HEK293 (cell line): ENCODE measurements at regions not wholly inside any gene's neighbourhood (a gene's known extent, or its start where the extent isn't known, plus 50 kb on each side); places are given as distances from the start of the nearest gene placed in this dataset.

Experiments
- CTCF ChIA-PET: fragments of 350-600 bp; formaldehyde crosslinking; extraction: SDS; loops from one replicate; lab custom pipeline; 2021; ENCODE audit warnings: antibody characterized with exemption; lab: Yijun Ruan, JAX
- POLR2A ChIA-PET: fragments of 300-600 bp; formaldehyde crosslinking; extraction: SDS; loops from one replicate; lab custom pipeline; 2020; ENCODE audit warnings: antibody characterized with exemption, inconsistent platforms; lab: Yijun Ruan, JAX
- H3K27ac ChIP-seq: fragments of 200-500 bp; sonication (Bioruptor generic); 2 replicates; pipeline ENCODE4 v1.5.1; 2014; ENCODE audit warnings: low read depth, low read length, control low read depth, inconsistent platforms; ENCODE audit errors: extremely low read depth
- H3K36me3 ChIP-seq, 2 experiments: fragments of 200-500 bp in 1 of 2; sonication (Bioruptor generic) in 1 of 2; 1 replicate in 1 of 2; 2 replicates in 1 of 2; pipeline ENCODE4 v1.5.1; 2014 to 2017; ENCODE audit warnings: inconsistent platforms in 2 of 2, low read length in 2 of 2; ENCODE audit not compliant: control insufficient read depth in 2 of 2, insufficient read depth in 1 of 2
- H3K4me1 ChIP-seq: fragments of 200-500 bp; sonication (Bioruptor generic); 2 replicates; pipeline ENCODE4 v1.5.1; 2014; ENCODE audit warnings: mild to moderate bottlenecking, low read length, inconsistent platforms; ENCODE audit not compliant: control insufficient read depth, insufficient read depth
- H3K4me3 ChIP-seq: 2 replicates; pipeline ENCODE4 v1.5.1; 2011; ENCODE audit warnings: low read depth, mild to moderate bottlenecking, control low read depth, low read length, moderate library complexity
- H3K9me3 ChIP-seq: fragments of 200-500 bp; sonication (Bioruptor generic); 2 replicates; pipeline ENCODE4 v1.5.1; 2014; ENCODE audit warnings: low read depth, low read length, inconsistent platforms; ENCODE audit not compliant: control insufficient read depth, insufficient read depth
- CTCF ChIP-seq: fragments of 450-650 bp; formaldehyde crosslinking; IDR thresholded peaks from 2 replicates; pipeline ENCODE4 v1.5.1; 2016; ENCODE audit warnings: missing biosample characterization, missing genetic modification characterization
- GLIS1 ChIP-seq: fragments of 450-650 bp; formaldehyde crosslinking; IDR thresholded peaks from 2 replicates; pipeline ENCODE4 v1.5.1; 2016; ENCODE audit warnings: missing biosample characterization, missing genetic modification characterization
- GLIS2 ChIP-seq: fragments of 450-650 bp; formaldehyde crosslinking; IDR thresholded peaks from 2 replicates; pipeline ENCODE4 v1.5.1; 2016; ENCODE audit warnings: missing biosample characterization, missing genetic modification characterization
- HOXA7 ChIP-seq: sonication (generic); formaldehyde crosslinking; IDR thresholded peaks from 2 replicates; pipeline ENCODE4 v1.8.1; 2022; ENCODE audit warnings: missing genetic modification reagents, borderline replicate concordance
- KLF1 ChIP-seq: fragments of 450-650 bp; formaldehyde crosslinking; IDR thresholded peaks from 2 replicates; pipeline ENCODE4 v1.5.1; 2016; ENCODE audit warnings: missing biosample characterization, missing genetic modification characterization
- KLF7 ChIP-seq: fragments of 450-650 bp; formaldehyde crosslinking; IDR thresholded peaks from 2 replicates; pipeline ENCODE4 v1.5.1; 2016; ENCODE audit warnings: missing biosample characterization, missing genetic modification characterization, borderline replicate concordance
- MYNN ChIP-seq: fragments of 450-650 bp; formaldehyde crosslinking; IDR thresholded peaks from 2 replicates; pipeline ENCODE4 v1.5.1; 2016; ENCODE audit warnings: missing biosample characterization, missing genetic modification characterization, borderline replicate concordance
- PRDM6 ChIP-seq: fragments of 450-650 bp; formaldehyde crosslinking; IDR thresholded peaks from 2 replicates; pipeline ENCODE4 v1.5.1; 2017; ENCODE audit warnings: missing biosample characterization, missing genetic modification characterization
- REPIN1 ChIP-seq: fragments of 450-650 bp; formaldehyde crosslinking; IDR thresholded peaks from 2 replicates; pipeline ENCODE4 v1.5.1; 2017; ENCODE audit warnings: missing biosample characterization, missing genetic modification characterization, low read depth
- SCRT1 ChIP-seq: fragments of 450-650 bp; formaldehyde crosslinking; IDR thresholded peaks from 2 replicates; pipeline ENCODE4 v1.5.1; 2016; ENCODE audit warnings: missing biosample characterization, missing genetic modification characterization, borderline replicate concordance
- SCRT2 ChIP-seq: fragments of 450-650 bp; formaldehyde crosslinking; IDR thresholded peaks from 2 replicates; pipeline ENCODE4 v1.5.1; 2016; ENCODE audit warnings: missing biosample characterization, missing genetic modification characterization
- ZBTB11 ChIP-seq: fragments of 450-650 bp; formaldehyde crosslinking; conservative IDR thresholded peaks from 2 replicates; pipeline ENCODE4 v1.5.1; 2016; ENCODE audit warnings: low read depth, missing biosample characterization, missing genetic modification characterization
- ZBTB20 ChIP-seq: fragments of 450-650 bp; formaldehyde crosslinking; IDR thresholded peaks from 2 replicates; pipeline ENCODE4 v1.5.1; 2016; ENCODE audit warnings: missing biosample characterization, missing genetic modification characterization
- ZBTB26 ChIP-seq: fragments of 450-650 bp; formaldehyde crosslinking; optimal IDR thresholded peaks from 2 replicates; pipeline ENCODE3; 2016; ENCODE audit warnings: missing biosample characterization, mild to moderate bottlenecking, missing genetic modification characterization
- ZBTB7A ChIP-seq: fragments of 450-650 bp; formaldehyde crosslinking; IDR thresholded peaks from 2 replicates; pipeline ENCODE4 v1.5.1; 2016; ENCODE audit warnings: low read depth, missing biosample characterization, missing genetic modification characterization
- ZBTB8A ChIP-seq: fragments of 450-650 bp; formaldehyde crosslinking; IDR thresholded peaks from 2 replicates; pipeline ENCODE4 v1.5.1; 2016; ENCODE audit warnings: missing biosample characterization, missing genetic modification characterization
- ZEB2 ChIP-seq: fragments of 450-650 bp; formaldehyde crosslinking; IDR thresholded peaks from 2 replicates; pipeline ENCODE4 v1.5.1; 2016; ENCODE audit warnings: missing biosample characterization, missing genetic modification characterization
- ZNF10 ChIP-seq: fragments of 450-650 bp; formaldehyde crosslinking; IDR thresholded peaks from 2 replicates; pipeline ENCODE4 v1.5.1; 2017; ENCODE audit warnings: missing biosample characterization, missing genetic modification characterization
- ZNF335 ChIP-seq: fragments of 450-650 bp; formaldehyde crosslinking; conservative IDR thresholded peaks from 2 replicates; pipeline ENCODE4 v1.5.1; 2016; ENCODE audit warnings: missing biosample characterization, missing genetic modification characterization
- ZNF341 ChIP-seq: fragments of 450-650 bp; formaldehyde crosslinking; IDR thresholded peaks from 2 replicates; pipeline ENCODE4; 2016; ENCODE audit warnings: low read depth, missing biosample characterization, missing genetic modification characterization
- ZNF600 ChIP-seq: fragments of 450-650 bp; formaldehyde crosslinking; IDR thresholded peaks from 2 replicates; pipeline ENCODE4 v1.5.1; 2016; ENCODE audit warnings: missing biosample characterization, missing genetic modification characterization
- ZNF660 ChIP-seq: fragments of 450-650 bp; IDR thresholded peaks from 2 replicates; pipeline ENCODE4 v1.5.1; 2018; ENCODE audit warnings: missing biosample characterization, mild to moderate bottlenecking, missing genetic modification characterization
- ZXDB ChIP-seq: fragments of 450-650 bp; formaldehyde crosslinking; IDR thresholded peaks from 2 replicates; pipeline ENCODE4 v1.5.1; 2016; ENCODE audit warnings: missing biosample characterization, missing genetic modification characterization

DNA sequence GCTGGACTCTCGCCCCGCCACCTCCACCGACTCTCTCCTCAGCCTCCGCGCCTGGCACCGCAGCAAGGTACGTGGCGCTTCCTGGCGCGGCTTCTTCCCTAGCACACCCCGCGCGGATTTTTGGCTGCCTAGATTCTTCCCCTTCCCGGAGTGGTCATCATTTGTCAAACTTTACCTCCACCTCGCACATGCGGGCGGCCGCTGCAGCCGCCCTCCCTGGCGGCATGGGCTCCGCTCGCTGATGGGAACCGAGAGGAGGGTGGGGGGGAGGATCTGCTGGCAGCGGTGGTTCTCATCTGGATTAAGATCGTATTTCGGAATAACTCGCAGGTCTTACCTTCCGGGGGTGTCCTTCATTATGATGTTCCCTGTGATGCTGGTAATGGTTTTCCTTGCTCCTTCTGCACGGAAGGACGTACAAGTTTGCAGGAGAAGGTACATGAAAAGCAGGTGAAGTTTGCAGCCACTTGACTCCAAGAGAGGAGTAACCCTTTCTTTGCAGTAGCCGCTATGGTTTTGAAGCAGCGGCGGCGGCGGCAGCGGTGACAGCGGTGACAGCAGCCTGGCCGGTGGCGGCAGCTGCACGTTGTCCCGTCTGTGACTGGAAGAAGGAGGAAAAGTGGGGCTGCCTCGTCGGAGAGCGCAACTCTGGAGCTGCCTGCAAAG is 2183.9 kb upstream of the TENM3 start:
- H3K4me1 ChIP-seq: peaks cover 12% of the 10 kb centered on the region
- peak overlapping the region; percentile 83; the same call in 1 of the 2 replicates for H3K27ac ChIP-seq
- no peaks in the 10 kb centered on the region for H3K9me3 ChIP-seq
- no peaks in the 10 kb centered on the region for H3K36me3 ChIP-seq
- POLR2A ChIA-PET: no interaction called here
- CTCF ChIA-PET: no interaction called here
- peak; percentile 46; the same call in 1 of the 2 replicates for TF ChIP-seq GLIS2 (tag by site-specific recombination)
- peak; percentile 73; the same call in 1 of the 2 replicates for TF ChIP-seq ZNF10 (tag by site-specific recombination)
- TF ChIP-seq CTCF (tag by site-specific recombination): peak; percentile 3; the same call in 1 of the 2 replicates
- peak; percentile 25 for TF ChIP-seq ZBTB26
- TF ChIP-seq HOXA7: no peak
- TF ChIP-seq ZNF335 (tag by site-specific recombination): peak; percentile 77
- TF ChIP-seq ZBTB11 (tag by site-specific recombination): peak; percentile 22; the same call in 1 of the 2 replicates
- no peak for TF ChIP-seq GLIS1 (tag by site-specific recombination)
- peak; percentile 70 for TF ChIP-seq ZNF341
- no peak; the same call in 1 of the 2 replicates for TF ChIP-seq ZBTB8A (tag by site-specific recombination)
- TF ChIP-seq SCRT1 (tag by site-specific recombination): no peak
- no peak for TF ChIP-seq KLF1 (tag by site-specific recombination)
- TF ChIP-seq ZEB2: 0 out of 2 replicates have a peak, but pooled peaks have one; percentile 17
- no peak for TF ChIP-seq KLF7 (tag by site-specific recombination)
- TF ChIP-seq ZXDB (tag by site-specific recombination): no peak
- peak overlapping the region; percentile 76 for H3K4me3 ChIP-seq

DNA sequence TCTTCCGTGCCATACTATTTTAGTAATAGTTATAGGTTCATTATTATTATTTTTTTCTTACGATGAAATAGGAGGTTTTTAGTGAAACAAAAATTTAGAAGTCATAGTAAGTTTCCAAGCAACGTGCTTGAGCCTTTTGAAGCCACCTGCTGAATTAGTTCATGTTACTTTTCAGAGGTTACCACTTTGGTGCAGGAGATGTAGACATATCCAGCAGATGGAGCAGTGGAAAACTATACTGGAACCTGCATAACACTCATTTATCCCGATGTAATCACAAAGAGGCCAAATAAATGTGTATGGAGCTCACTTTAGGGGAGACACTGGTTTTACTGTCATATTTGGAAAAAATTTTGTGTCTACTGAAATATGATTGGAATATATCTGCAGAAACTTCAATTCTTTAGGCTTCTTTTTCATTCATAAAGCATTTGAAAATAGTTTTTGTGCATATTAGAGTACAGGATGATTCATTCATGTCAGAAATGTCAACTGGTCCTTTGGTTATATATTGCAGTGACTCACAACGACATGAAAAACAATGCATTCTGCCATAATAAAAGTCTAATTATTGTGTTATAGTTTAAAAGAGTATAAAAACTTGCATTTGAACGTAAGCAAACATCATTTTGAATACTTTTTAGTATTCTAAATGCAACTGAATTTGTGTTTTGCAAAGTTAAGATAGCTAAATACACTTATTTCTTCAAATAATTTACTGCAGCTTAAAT is 2182.9 kb upstream of the TENM3 start:
- TF ChIP-seq SCRT2: 0 out of 2 replicates have a peak, but pooled peaks have one; percentile 28
- no peak for TF ChIP-seq REPIN1 (tag by site-specific recombination)
- TF ChIP-seq ZBTB20: peak; percentile 31; the same call in 1 of the 2 replicates
- 0 out of 2 replicates have a peak, but pooled peaks have one; percentile 20 for TF ChIP-seq ZNF660
- TF ChIP-seq PRDM6 (tag by site-specific recombination): peak; percentile 75
- TF ChIP-seq MYNN: peak; percentile 80; the same call in 1 of the 2 replicates
- TF ChIP-seq ZNF600 (tag by site-specific recombination): peak; percentile 50; the same call in 1 of the 2 replicates
- no peak for TF ChIP-seq ZBTB7A (tag by site-specific recombination)
- TF ChIP-seq, all 188 proteins: peak for 6
- H3K27ac ChIP-seq: no peak overlapping the region
- H3K9me3 ChIP-seq: no peaks in the 10 kb centered on the region
- peak overlapping the region; percentile 76; the same call in 1 of the 2 replicates for H3K4me3 ChIP-seq
- ChIA-PET CTCF (interaction anchor here (0.7 kb wide), 1 partner anchor 415 kb away, joined by 3 read pairs; no protein-coding TSS in a partner anchor), POLR2A (no interaction called here)
- peaks cover 12% of the 10 kb centered on the region for H3K4me1 ChIP-seq
- H3K36me3 ChIP-seq: no peaks in the 10 kb centered on the region
